Left lobe of liver (tissue), 2 donors: ENCODE measurements at regions not wholly inside any gene's neighbourhood (a gene's known extent, or its start where the extent isn't known, plus 50 kb on each side); places are given as distances from the start of the nearest gene placed in this dataset.
"Not testable (repeated sequence)": the region's sequence is repeated elsewhere in the genome, so short reads cannot be mapped to it uniquely, and the experiment has no call there.

ENCODE experiments used
- ATAC-seq: fragments of 200-7000 bp; cut with Tn5 transposase; one replicate; pipeline ENCODE4 v1.9.1; 2020; ENCODE audit warnings: mild to moderate bottlenecking, moderate library complexity
- DNase-seq: peaks from one replicate; pipeline ENCODE4 v3.0.0-alpha.2; 2020; ENCODE audit warnings: low spot score
- donor health status: DM: no; HTN: no; CAD: no; lungs with moderate emphysema.
- donor health status: DM: no; HTN: yes; CAD: no.

DNA sequence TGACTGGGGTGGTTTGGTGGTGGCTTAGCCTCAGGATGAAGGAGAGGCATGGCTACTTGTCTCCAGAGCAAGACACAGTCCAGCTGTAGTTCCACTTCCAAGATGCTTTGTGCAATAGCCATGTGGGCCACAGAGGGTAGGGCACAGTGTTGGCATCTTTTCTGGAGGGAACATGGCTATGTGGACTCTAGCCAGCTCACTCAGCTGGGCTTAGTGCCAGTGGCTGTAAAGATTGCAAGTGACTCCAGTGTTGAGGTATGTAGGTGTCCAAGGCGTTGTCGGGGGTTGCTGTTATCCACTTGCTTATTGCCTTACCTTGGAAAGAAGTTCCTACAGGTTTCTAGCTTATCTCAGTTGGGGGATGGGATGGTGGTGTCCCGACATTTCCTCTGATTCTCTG is 233.4 kb downstream of the CD109 start:
- ATAC-seq (no peak), DNase-seq (no peak)

DNA sequence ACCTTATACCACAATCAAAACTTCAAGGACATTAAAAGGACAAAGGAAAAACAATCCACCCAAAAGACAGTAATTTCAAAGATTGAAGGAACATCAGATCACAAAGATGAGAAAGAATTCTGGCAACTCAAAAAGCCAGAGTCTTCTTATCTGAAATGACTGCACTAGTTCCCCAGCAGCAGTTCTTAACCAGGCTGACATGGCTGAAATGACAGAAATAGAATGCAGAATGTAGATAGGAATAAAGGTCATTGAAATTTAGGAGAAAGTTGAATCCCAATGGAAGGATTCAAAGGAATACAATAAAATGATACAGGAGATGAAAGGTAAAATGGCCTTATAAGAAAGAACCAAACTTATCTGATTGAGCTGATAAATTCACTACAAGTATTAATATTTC is 231.4 kb downstream of the CD109 start:
- DNase-seq (no peak), ATAC-seq (no peak)

GRCh38 chr6:73925703-73926102 is 229.7 kb downstream of the CD109 start:
- not testable (repeated sequence) for DNase-seq, ATAC-seq

- ATAC-seq = no peak
- no peak for DNase-seq
These were observed 228.0 kb downstream of the CD109 start for GRCh38 chr6:73923905-73924485.

- ATAC-seq = no peak
- DNase-seq = no peak
These were observed 207.2 kb downstream of the CD109 start for GRCh38 chr6:73903155-73903554.

DNA sequence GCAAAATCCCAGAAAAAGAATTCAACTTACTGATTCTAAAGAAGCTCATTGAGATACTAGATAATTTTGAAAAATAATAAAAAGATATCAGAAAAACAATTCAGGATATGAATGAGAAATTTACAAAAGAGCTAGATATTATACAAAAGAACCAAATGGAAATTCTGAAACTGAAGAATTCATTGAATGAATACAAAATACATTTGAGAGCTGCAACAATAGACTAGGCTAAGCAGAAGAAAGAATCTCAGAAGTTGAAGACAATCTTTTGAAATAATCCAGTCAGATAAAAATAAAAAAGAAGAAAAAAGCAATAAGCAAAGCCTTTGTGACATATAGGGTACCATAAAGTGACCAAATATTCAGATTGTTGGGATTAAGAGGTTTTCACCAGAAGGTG is 206.0 kb downstream of the CD109 start:
- ATAC-seq (no peak), DNase-seq (no peak)

- no peak for DNase-seq
- ATAC-seq = no peak
These were observed 205.3 kb downstream of the CD109 start for GRCh38 chr6:73901311-73901710.

GRCh38 chr6:73898599-73898998 is 202.6 kb downstream of the CD109 start:
- DNase-seq (no peak), ATAC-seq (peak; percentile 53)

GRCh38 chr6:73893696-73894095 is 197.7 kb downstream of the CD109 start:
- DNase-seq = no peak
- no peak for ATAC-seq

DNA sequence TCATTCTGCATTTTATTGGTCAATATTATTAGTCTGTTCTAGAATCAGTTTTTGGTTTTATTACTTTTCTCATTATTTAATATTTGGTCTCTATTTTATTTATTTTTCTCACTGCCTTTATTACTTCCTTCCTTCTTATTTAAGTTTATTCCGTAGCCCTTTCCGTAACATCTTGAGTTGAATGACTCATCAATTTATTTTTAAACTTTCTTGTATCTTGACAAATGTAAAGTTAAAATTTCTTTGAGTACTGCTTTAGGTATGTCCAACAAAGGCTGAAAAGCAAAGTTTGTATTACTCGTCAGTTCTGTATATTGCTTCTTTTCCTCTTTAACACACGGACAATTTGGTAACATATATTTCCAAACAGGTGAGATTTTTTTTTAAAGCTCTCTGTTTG is 192.0 kb downstream of the CD109 start:
- DNase-seq = no peak
- ATAC-seq = no peak

DNA sequence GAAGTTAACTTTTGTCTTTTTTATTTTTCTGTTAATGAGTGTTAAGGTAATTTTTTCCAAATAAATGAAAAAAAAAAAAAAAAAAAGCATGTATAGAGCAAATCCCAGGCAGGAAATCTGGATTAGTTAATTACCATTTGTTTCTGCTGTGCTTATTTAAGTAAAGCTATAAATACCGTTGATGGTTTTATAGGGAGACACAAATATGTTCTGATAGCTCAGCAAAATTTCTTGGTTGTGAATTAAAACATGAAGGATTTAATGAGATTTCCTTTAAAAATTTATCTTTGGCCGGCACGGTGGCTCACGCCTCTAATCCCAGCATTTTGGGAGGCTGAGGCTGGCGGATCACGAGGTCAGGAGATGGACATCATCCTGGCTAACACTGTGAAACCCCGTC is 189.4 kb downstream of the CD109 start:
- ATAC-seq = no peak
- DNase-seq = no peak

DNA sequence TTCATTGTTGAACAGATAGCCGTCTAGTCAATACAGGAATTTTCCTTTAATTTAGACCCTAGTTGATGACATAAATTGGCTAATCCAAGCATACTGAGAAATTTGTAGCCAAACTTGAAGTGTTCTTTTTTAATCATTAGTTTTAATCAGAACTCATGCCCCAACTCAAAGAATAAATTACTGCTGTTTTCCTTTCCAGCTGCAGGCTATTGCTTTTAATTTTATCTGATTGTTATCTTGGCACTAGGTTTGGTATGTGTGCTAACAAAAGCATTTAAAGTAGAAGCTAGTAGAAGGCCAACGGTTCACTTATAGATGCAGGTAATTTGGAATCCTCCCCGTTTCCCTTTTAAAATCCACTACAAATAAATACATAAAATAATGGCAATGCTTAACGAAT is 188.5 kb downstream of the CD109 start:
- no peak for DNase-seq
- ATAC-seq = no peak

DNA sequence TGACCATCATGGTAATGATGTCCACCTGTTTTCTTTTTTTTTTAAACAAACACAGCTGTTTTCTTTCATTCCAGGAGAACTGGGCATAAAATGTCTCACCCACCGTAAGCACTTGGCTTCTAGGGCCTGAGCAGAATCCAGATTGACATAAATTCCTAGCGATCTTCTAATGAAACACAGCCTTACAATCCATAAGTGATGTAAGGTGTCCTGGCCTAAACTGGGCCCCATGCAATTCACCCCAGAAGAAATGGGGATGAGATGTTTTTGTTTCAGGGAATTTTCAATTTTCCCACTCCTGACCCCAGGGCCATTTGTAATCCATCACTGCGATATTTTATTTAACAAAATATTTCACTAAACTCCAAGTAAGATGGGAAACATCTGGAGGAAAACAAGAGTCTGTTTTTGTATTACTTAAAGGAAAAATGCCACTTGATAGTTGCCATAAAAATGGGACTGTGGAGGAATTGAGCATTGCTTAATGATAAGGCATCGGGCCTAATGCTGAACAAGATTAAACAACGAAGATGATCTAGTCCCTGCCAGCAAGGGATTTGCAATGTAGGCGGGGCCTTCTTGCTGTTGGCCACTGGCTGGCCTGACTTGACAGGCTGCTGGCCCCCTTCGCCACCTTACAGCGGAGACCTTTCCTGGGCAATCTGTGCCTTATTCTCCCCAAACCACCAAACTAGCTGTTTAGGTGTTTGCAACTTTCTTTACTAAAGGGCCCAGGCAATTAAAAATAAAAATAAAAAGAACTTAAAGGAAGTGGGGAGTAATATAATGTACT is 183.7 kb downstream of the CD109 start:
- no peak for DNase-seq

DNA sequence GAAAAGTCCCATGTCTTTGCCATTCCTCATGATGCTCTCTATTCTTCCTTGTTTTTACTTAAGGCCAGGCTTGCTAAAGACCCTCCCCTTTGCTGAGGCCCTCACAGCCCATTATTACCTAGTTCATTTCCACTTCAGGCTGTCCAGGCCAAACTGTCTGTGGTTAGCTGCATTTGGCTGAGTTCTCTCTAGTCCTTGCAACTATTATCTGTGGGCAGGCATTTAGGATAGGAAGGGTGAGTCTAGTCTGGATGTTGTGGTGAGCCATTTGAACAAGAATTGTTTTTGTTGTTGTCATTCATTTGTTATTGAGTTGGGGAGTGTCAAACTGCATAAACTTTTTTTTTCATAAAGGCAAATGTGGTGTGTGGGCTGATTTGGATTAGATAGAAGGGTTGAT is 182.4 kb downstream of the CD109 start:
- no peak for DNase-seq
- ATAC-seq = no peak

More for the DNA sequence above, 183.7 kb downstream of the CD109 start:
- no peak for ATAC-seq
